ENCODE measurements at regions not wholly inside any gene's neighbourhood (a gene's known extent, or its start where the extent isn't known, plus 50 kb on each side); places are given as distances from the start of the nearest gene placed in this dataset.

DNA sequence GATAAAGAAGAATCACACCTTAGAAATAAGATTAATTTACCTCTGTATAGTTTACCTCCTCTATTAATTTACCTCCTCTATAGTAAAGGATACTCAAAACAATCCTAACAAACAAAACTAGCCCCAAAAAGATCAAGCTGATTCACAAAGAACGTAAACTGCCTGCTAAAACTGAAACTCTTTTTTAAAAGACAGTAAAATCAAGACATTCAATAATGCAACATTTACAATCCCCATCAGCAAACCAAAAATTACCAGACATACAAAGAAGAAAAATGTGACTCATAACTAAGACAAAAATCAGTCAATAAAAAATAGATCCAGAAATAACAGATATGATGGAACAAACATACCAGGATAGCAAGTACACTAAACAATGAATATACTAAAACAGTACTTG is 215.7 kb downstream of the ZEB2 start:
- TF ChIP-seq CTCF (IDR thresholded peaks at IDR 0.05 in 8 of 11, conservative IDR thresholded peaks at IDR 0.05 in 3 of 11), result no peak
- no peak for TF ChIP-seq POLR2AphosphoS5 (IDR thresholded peaks at IDR 0.05)

Data from spleen (tissue), 7 donors.